Natural killer cell (primary cell): ENCODE measurements at regions not wholly inside any gene's neighbourhood (a gene's known extent, or its start where the extent isn't known, plus 50 kb on each side); places are given as distances from the start of the nearest gene placed in this dataset.

Experiments
- ATAC-seq, 3 donors: fragments of 150-1000 bp in 2 of 3; fragments of 200-7000 bp in 1 of 3; cut with Tn5 transposase; 1 replicate in 1 of 3; 2 replicates in 2 of 3; pipeline ENCODE4 v1.10.0; 2021; ENCODE audit warnings: mild to moderate bottlenecking in 2 of 3, moderate library complexity in 2 of 3
- DNase-seq, 2 donors: peaks; one replicate each; pipeline versions ENCODE4 v3.0.0 to v3.0.0-alpha.2; 2013 to 2021; ENCODE audit warnings: mixed read lengths in 1 of 2
- H3K27ac ChIP-seq: one replicate; pipeline ENCODE4 v1.5.1; 2013; ENCODE audit warnings: mild to moderate bottlenecking, low read length
- H3K27me3 ChIP-seq: one replicate; pipeline ENCODE4 v1.6.1; 2013; ENCODE audit warnings: low read length; ENCODE audit not compliant: control insufficient read depth, insufficient read depth
- H3K36me3 ChIP-seq: one replicate; pipeline ENCODE4 v1.6.1; 2013; ENCODE audit warnings: low read length; ENCODE audit not compliant: control insufficient read depth, insufficient read depth
- H3K4me1 ChIP-seq: one replicate; pipeline ENCODE4 v1.6.1; 2013; ENCODE audit warnings: low read length; ENCODE audit not compliant: control insufficient read depth, insufficient read depth
- H3K4me3 ChIP-seq: one replicate; pipeline ENCODE4 v1.5.1; 2013; ENCODE audit warnings: low read length
- H3K9me3 ChIP-seq: one replicate; pipeline ENCODE4 v1.6.1; 2013; ENCODE audit warnings: low read length; ENCODE audit not compliant: control insufficient read depth, insufficient read depth
- H3K27ac Mint-ChIP-seq, 2 donors: one replicate each; pipeline ENCODE4 v1.8.0; 2022; ENCODE audit warnings: mild to moderate bottlenecking in 2 of 2, mixed read lengths in 2 of 2, moderate library complexity in 1 of 2
- H3K27me3 Mint-ChIP-seq, 2 donors: one replicate each; pipeline ENCODE4 v1.8.0; 2022; ENCODE audit warnings: low read depth in 2 of 2, mixed read lengths in 2 of 2
- H3K36me3 Mint-ChIP-seq: one replicate; pipeline ENCODE4 v1.8.0; 2022; ENCODE audit warnings: mixed read lengths
- H3K4me1 Mint-ChIP-seq, 2 donors: one replicate each; pipeline ENCODE4 v1.8.0; 2022; ENCODE audit warnings: mixed read lengths in 2 of 2
- H3K4me3 Mint-ChIP-seq: one replicate; pipeline ENCODE4 v1.8.0; 2022; ENCODE audit warnings: mild to moderate bottlenecking, moderate library complexity, mixed read lengths
- H3K9me3 Mint-ChIP-seq, 2 donors: one replicate each; pipeline ENCODE4 v1.8.0; 2022; ENCODE audit warnings: mixed read lengths in 2 of 2
- WGBS: methylation state at CpG from one replicate; pipeline ENCODE4 v1.1.7; 2013; ENCODE audit warnings: missing lambda C conversion rate; ENCODE audit not compliant: insufficient coverage; 5-methylcytosine and 5-hydroxymethylcytosine counted together
- intact Hi-C: fragments of 100-400 bp; cut with micrococcal nuclease; formaldehyde crosslinking; loops from one replicate; pipeline ENCODE4 v1.14.2; 2022
- TF ChIP-seq, protein P1 (sequence below): fragments of 200-600 bp; IDR thresholded peaks from one replicate; pipeline ENCODE4 v1.8.0; 2022; ENCODE audit warnings: antibody characterized with exemption

DNA sequence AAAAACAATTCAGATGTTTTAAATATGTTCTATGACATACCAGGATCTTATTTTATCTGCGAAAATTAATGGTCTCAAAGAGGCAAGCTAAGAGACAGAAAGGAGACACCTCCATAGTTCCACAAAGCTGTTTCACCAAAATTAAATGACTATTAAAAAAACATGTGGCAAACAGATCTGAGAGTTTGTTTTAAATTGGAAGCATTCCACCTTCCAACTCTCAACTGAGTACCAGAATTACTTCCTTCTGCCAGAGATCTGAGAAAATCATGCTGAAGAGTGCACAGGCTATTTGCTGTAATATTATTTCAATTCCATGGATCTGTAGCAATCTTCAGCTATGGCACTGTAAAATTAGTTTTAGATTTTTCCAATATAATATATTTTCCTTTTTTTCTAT lies 669.5 kb upstream of the MARCKS start:
- H3K27ac ChIP-seq: no peak overlapping the region
- peaks cover 3 to 5% of the 10 kb centered on the region in 2 donors for H3K9me3 Mint-ChIP-seq
- H3K4me1 ChIP-seq: no peaks in the 10 kb centered on the region
- TF ChIP-seq, protein P1, sequence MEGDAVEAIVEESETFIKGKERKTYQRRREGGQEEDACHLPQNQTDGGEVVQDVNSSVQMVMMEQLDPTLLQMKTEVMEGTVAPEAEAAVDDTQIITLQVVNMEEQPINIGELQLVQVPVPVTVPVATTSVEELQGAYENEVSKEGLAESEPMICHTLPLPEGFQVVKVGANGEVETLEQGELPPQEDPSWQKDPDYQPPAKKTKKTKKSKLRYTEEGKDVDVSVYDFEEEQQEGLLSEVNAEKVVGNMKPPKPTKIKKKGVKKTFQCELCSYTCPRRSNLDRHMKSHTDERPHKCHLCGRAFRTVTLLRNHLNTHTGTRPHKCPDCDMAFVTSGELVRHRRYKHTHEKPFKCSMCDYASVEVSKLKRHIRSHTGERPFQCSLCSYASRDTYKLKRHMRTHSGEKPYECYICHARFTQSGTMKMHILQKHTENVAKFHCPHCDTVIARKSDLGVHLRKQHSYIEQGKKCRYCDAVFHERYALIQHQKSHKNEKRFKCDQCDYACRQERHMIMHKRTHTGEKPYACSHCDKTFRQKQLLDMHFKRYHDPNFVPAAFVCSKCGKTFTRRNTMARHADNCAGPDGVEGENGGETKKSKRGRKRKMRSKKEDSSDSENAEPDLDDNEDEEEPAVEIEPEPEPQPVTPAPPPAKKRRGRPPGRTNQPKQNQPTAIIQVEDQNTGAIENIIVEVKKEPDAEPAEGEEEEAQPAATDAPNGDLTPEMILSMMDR: no peak
- ATAC-seq (no peak), DNase-seq (no peak)
- no peaks in the 10 kb centered on the region for H3K4me1 Mint-ChIP-seq
- intact Hi-C loops: no loop called here
- H3K36me3 Mint-ChIP-seq: no peaks in the 10 kb centered on the region
- no peak overlapping the region for H3K4me3 Mint-ChIP-seq
- no peaks in the 10 kb centered on the region for H3K36me3 ChIP-seq
- no peak overlapping the region for H3K4me3 ChIP-seq
- no CpG with 5 or more reads among the region's 1 CpG for WGBS
- no peak overlapping the region for H3K27ac Mint-ChIP-seq
- H3K9me3 ChIP-seq: no peaks in the 10 kb centered on the region
- H3K27me3 Mint-ChIP-seq: no peaks in the 10 kb centered on the region
- no peaks in the 10 kb centered on the region for H3K27me3 ChIP-seq

DNA sequence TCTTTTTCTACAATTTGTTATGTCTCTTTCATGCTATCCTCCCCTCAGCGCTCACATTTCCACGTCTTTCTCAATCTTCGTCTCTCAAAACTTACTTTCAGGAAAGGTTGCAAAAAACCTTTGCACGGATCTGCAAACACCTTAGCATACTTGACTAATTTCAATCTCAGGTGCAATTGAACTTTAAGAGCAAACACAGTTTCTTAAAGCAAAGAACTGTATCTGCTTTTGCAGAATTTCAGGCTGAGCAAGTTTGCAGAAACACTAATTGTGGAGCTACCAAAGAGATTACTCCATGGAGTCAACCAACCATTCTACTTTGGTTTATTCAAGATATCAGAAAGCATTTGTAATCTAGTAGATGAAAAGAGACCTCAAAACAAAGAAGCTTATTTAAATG lies 668.2 kb upstream of the MARCKS start:
- no peaks in the 10 kb centered on the region for H3K27me3 ChIP-seq
- H3K4me1 ChIP-seq: no peaks in the 10 kb centered on the region
- Mint-ChIP-seq H3K4me1 (no peaks in the 10 kb centered on the region), H3K36me3 (no peaks in the 10 kb centered on the region), H3K27ac (no peak overlapping the region), H3K27me3 (no peaks in the 10 kb centered on the region), H3K9me3 (peaks cover 3 to 4% of the 10 kb centered on the region in 2 donors), H3K4me3 (no peak overlapping the region)
- ATAC-seq (no peak), DNase-seq (no peak)
- TF ChIP-seq, protein P1: no peak
- no peaks in the 10 kb centered on the region for H3K9me3 ChIP-seq
- intact Hi-C loops: no loop called here
- H3K27ac ChIP-seq: no peak overlapping the region
- H3K4me3 ChIP-seq: no peak overlapping the region
- no peaks in the 10 kb centered on the region for H3K36me3 ChIP-seq
- 91% methylated on average over 4 of the region's 4 CpGs for WGBS

DNA sequence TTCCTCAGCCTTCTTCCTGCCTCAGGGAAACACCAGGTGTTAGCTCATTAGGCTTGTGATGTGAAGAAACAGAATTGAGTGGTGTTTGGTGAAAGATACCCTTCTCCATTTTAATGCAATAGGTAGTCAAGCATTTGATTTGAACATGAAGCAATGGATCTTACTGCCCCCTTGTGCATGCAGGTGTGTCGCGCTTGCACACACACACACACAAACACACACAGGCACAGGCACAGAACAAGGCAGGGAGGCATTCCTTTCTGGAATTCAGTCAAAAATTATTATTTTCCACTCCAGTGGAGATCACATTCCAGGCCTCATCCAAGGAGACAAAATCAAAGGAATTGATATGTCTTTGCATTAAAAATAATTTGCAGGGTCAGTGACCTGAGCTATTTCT lies 667.0 kb upstream of the MARCKS start:
- Mint-ChIP-seq H3K9me3 (peaks cover 3% of the 10 kb centered on the region in 2 donors), H3K4me3 (no peak overlapping the region), H3K27ac (no peak overlapping the region), H3K27me3 (no peaks in the 10 kb centered on the region), H3K4me1 (no peaks in the 10 kb centered on the region), H3K36me3 (no peaks in the 10 kb centered on the region)
- no peaks in the 10 kb centered on the region for H3K27me3 ChIP-seq
- no peak overlapping the region for H3K27ac ChIP-seq
- H3K36me3 ChIP-seq: no peaks in the 10 kb centered on the region
- no peaks in the 10 kb centered on the region for H3K9me3 ChIP-seq
- H3K4me1 ChIP-seq: no peaks in the 10 kb centered on the region
- no peak overlapping the region for H3K4me3 ChIP-seq
- TF ChIP-seq, protein P1: no peak
- DNase-seq: no peak
- WGBS: 97% methylated on average over 2 of the region's 2 CpGs
- intact Hi-C loops: no loop called here
- no peak for ATAC-seq

DNA sequence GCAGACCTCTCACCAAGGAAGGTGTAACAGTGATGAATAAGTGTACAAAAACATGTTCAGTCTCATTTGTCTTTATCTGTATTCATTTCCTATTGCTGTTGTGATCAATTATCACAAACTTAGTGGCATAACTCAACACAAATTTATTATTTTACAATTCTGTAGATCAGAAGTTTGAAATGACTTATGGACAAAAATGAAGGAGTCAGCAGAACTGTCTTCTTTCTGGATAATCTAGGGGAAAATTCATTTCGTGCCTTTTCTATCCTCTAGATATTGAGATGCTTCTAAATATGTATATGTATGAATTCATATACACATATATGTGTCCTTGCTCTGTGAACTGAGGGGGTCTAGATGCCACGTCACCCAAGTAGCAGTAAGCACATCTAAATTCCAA lies 663.1 kb upstream of the MARCKS start:
- Histone ChIP-seq H3K27me3 (no peaks in the 10 kb centered on the region), H3K27ac (no peak overlapping the region), H3K4me1 (no peaks in the 10 kb centered on the region), H3K4me3 (no peak overlapping the region), H3K36me3 (no peaks in the 10 kb centered on the region), H3K9me3 (no peaks in the 10 kb centered on the region)
- no CpG with 5 or more reads among the region's 2 CpGs for WGBS
- no peak for ATAC-seq
- TF ChIP-seq, protein P1: no peak
- H3K4me1 Mint-ChIP-seq: no peaks in the 10 kb centered on the region
- no peak overlapping the region for H3K4me3 Mint-ChIP-seq
- no peak overlapping the region for H3K27ac Mint-ChIP-seq
- no peaks in the 10 kb centered on the region for H3K27me3 Mint-ChIP-seq
- peaks cover 5 to 10% of the 10 kb centered on the region in 2 donors for H3K9me3 Mint-ChIP-seq
- no peaks in the 10 kb centered on the region for H3K36me3 Mint-ChIP-seq
- DNase-seq: no peak
- intact Hi-C loops: no loop called here
